ENCODE measurements at regions not wholly inside any gene's neighbourhood (a gene's known extent, or its start where the extent isn't known, plus 50 kb on each side); places are given as distances from the start of the nearest gene placed in this dataset.

- no peak for TF ChIP-seq SAP30 (IDR thresholded peaks at IDR 0.05; ENCODE audit: insufficient read depth, insufficient replicate concordance, low read length)
- TF ChIP-seq TBP (IDR thresholded peaks at IDR 0.05; ENCODE audit: low read depth, low read length) = no peak
- no peak for TF ChIP-seq CHD1 (IDR thresholded peaks at IDR 0.05; ENCODE audit: low read depth, low read length)
- no peak for TF ChIP-seq CREB1 (IDR thresholded peaks at IDR 0.05)
These were observed 117.0 kb upstream of the RFLNA start (continued) for GRCh38 chr12:124177951-124178316.
